ENCODE measurements at regions not wholly inside any gene's neighbourhood (a gene's known extent, or its start where the extent isn't known, plus 50 kb on each side); places are given as distances from the start of the nearest gene placed in this dataset.
A peak's percentile ranks its signal among the peaks of the same experiment; 100 is the strongest.

- Histone ChIP-seq H3K9me2 (replicated peaks; ENCODE audit: low read length) (no peaks in the 10 kb centered on the region), H3K4me1 (ENCODE audit: insufficient read depth, low read length) (no peaks in the 10 kb centered on the region), H2AFZ (ENCODE audit: low read length) (0 out of 2 replicates have a peak overlapping the region, but pooled peaks have one; percentile 36), H3K4me3 (ENCODE audit: low read length) (peak overlapping the region; percentile 43; the same call in 1 of the 2 replicates), H3K79me2 (ENCODE audit: low read length) (no peaks in the 10 kb centered on the region), H3K36me3 (ENCODE audit: low read depth, low read length) (no peaks in the 10 kb centered on the region), H3K9ac (ENCODE audit: low read length) (no peak overlapping the region), H4K20me1 (ENCODE audit: low read length) (no peaks in the 10 kb centered on the region), H3K27me3 (ENCODE audit: low read length) (peaks cover 9% of the 10 kb centered on the region; the same call in 1 of the 2 replicates), H3K27ac (ENCODE audit: low read length) (no peak overlapping the region), H3K4me2 (ENCODE audit: low read length) (peak overlapping the region; percentile 76), H3F3A (ENCODE audit: low read length, unreplicated experiment) (no peaks in the 10 kb centered on the region), H3K9me3 (ENCODE audit: low read length) (no peaks in the 10 kb centered on the region)
- POLR2A ChIA-PET (ENCODE audit: unreplicated experiment), result no interaction called here
- CTCF ChIA-PET, result no interaction called here
- intact Hi-C loops (cut with micrococcal nuclease), result no loop called here
- BruUV-seq (replicated peaks), result no TSS peak
- no peak for ATAC-seq
- TF ChIP-seq, protein P1, sequence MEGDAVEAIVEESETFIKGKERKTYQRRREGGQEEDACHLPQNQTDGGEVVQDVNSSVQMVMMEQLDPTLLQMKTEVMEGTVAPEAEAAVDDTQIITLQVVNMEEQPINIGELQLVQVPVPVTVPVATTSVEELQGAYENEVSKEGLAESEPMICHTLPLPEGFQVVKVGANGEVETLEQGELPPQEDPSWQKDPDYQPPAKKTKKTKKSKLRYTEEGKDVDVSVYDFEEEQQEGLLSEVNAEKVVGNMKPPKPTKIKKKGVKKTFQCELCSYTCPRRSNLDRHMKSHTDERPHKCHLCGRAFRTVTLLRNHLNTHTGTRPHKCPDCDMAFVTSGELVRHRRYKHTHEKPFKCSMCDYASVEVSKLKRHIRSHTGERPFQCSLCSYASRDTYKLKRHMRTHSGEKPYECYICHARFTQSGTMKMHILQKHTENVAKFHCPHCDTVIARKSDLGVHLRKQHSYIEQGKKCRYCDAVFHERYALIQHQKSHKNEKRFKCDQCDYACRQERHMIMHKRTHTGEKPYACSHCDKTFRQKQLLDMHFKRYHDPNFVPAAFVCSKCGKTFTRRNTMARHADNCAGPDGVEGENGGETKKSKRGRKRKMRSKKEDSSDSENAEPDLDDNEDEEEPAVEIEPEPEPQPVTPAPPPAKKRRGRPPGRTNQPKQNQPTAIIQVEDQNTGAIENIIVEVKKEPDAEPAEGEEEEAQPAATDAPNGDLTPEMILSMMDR (conservative IDR thresholded peaks at IDR 0.05; ENCODE audit: low read depth, low read length), result no peak
- TF ChIP-seq EZH2phosphoT487 (IDR thresholded peaks at IDR 0.05; ENCODE audit: borderline replicate concordance, low read length), result no peak
- TF ChIP-seq EZH2 (IDR thresholded peaks at IDR 0.05; ENCODE audit: low read length, unreplicated experiment), result no peak
- DNase-seq, result no peak
Observed at GRCh38 chr18:25953111-25953510, 137.3 kb downstream of the SS18 start.

DNA sequence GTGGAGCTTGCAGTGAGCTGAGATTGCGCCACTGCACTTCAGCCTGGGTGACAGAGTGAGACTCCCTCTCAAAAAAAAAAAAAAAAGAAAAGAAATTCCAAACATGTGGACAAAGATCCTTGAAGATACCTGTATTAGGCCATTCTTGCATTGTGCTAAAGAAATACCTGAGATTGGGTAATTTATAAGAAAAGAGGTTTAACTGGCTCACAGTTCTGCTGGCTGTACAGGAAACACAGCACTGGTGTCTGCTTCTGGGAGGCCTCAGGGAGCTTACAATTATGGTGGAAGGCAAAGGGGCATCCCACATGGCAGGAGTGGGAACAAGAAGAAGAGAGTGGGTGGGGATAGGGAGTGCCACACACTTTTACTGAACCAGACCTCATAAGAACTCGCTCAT, 140.1 kb downstream of the SS18 start:
- POLR2A ChIA-PET (ENCODE audit: unreplicated experiment), result no interaction called here
- no peak for ATAC-seq
- Histone ChIP-seq H3K4me3 (ENCODE audit: low read length) (no peak overlapping the region), H3K79me2 (ENCODE audit: low read length) (no peaks in the 10 kb centered on the region), H3K4me1 (ENCODE audit: insufficient read depth, low read length) (no peaks in the 10 kb centered on the region), H3K9me2 (replicated peaks; ENCODE audit: low read length) (no peaks in the 10 kb centered on the region), H3K4me2 (ENCODE audit: low read length) (no peak overlapping the region), H3K27ac (ENCODE audit: low read length) (no peak overlapping the region), H3K36me3 (ENCODE audit: low read depth, low read length) (no peaks in the 10 kb centered on the region), H3K9me3 (ENCODE audit: low read length) (no peaks in the 10 kb centered on the region), H3F3A (ENCODE audit: low read length, unreplicated experiment) (no peaks in the 10 kb centered on the region), H3K27me3 (ENCODE audit: low read length) (peaks cover 9% of the 10 kb centered on the region; the same call in 1 of the 2 replicates), H2AFZ (ENCODE audit: low read length) (no peak overlapping the region), H4K20me1 (ENCODE audit: low read length) (no peaks in the 10 kb centered on the region), H3K9ac (ENCODE audit: low read length) (no peak overlapping the region)
- no TSS peak for BruUV-seq (replicated peaks)
- intact Hi-C loops (cut with micrococcal nuclease), result no loop called here
- CTCF ChIA-PET, result no interaction called here
- no peak for DNase-seq
- TF ChIP-seq EZH2phosphoT487 (IDR thresholded peaks at IDR 0.05; ENCODE audit: borderline replicate concordance, low read length), result no peak
- TF ChIP-seq EZH2 (IDR thresholded peaks at IDR 0.05; ENCODE audit: low read length, unreplicated experiment), result no peak
- TF ChIP-seq, protein P1 (conservative IDR thresholded peaks at IDR 0.05; ENCODE audit: low read depth, low read length), result no peak

DNA sequence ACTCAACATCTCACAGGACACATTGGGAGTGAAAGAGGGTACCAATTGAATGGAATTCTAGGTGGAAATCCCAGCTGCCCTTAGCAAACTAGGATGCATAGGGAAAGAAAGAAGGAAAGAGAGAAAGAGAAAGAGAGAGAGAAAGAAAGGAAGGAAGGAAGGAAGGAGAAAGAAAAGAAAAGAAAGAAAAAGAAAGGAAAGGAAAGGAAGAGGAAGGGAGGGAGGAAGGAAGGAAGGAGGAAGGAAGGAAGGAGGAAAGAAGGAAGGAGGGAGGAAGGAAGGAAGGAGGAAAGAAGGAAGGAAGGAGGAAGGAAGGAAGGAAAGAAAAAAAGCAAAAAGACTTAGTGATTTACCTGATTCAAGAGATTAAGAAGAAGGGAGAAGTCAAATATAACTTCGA, 143.9 kb downstream of the SS18 start:
- TF ChIP-seq EZH2phosphoT487 (IDR thresholded peaks at IDR 0.05; ENCODE audit: borderline replicate concordance, low read length) (no peak), EZH2 (IDR thresholded peaks at IDR 0.05; ENCODE audit: low read length, unreplicated experiment) (no peak)
- TF ChIP-seq, protein P1 (conservative IDR thresholded peaks at IDR 0.05; ENCODE audit: low read depth, low read length), result no peak
- H2AFZ ChIP-seq (ENCODE audit: low read length), result no peak overlapping the region
- no peaks in the 10 kb centered on the region for H3K36me3 ChIP-seq (ENCODE audit: low read depth, low read length)
- ChIA-PET POLR2A (ENCODE audit: unreplicated experiment) (no interaction called here), CTCF (no interaction called here)
- no peak overlapping the region for H3K9ac ChIP-seq (ENCODE audit: low read length)
- ATAC-seq, result no peak
- no peaks in the 10 kb centered on the region for H3K9me2 ChIP-seq (replicated peaks; ENCODE audit: low read length)
- no peaks in the 10 kb centered on the region for H3K4me1 ChIP-seq (ENCODE audit: insufficient read depth, low read length)
- no peaks in the 10 kb centered on the region for H3F3A ChIP-seq (ENCODE audit: low read length, unreplicated experiment)
- no peaks in the 10 kb centered on the region for H3K79me2 ChIP-seq (ENCODE audit: low read length)
- no TSS peak for BruUV-seq (replicated peaks)
- H3K27me3 ChIP-seq (ENCODE audit: low read length), result peaks cover 19% of the 10 kb centered on the region
- no peaks in the 10 kb centered on the region for H3K9me3 ChIP-seq (ENCODE audit: low read length)
- no peak overlapping the region for H3K4me2 ChIP-seq (ENCODE audit: low read length)
- no peak overlapping the region for H3K27ac ChIP-seq (ENCODE audit: low read length)
- intact Hi-C loops (cut with micrococcal nuclease), result no loop called here
- no peaks in the 10 kb centered on the region for H4K20me1 ChIP-seq (ENCODE audit: low read length)
- no peak for DNase-seq
- no peak overlapping the region for H3K4me3 ChIP-seq (ENCODE audit: low read length)
